ENCODE measurements at regions not wholly inside any gene's neighbourhood (a gene's known extent, or its start where the extent isn't known, plus 50 kb on each side); places are given as distances from the start of the nearest gene placed in this dataset.

DNA sequence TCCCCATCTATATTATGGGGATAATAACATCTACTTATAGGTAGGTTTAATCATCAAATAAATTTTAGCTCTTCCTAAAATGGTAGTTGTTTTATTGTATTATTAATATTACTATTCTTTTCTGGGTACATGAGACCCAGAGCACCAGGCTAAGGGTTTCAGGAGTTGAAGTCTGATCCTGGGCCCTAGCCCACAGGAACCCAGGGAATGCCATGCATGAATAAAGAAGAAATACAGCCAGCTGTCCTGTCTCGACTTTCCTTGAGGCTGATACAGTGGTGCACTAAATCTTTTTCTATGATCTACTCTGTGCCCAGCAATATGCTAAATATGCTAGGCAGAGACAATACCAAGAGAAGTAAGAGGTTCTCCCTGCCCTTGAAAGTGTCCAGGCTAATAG is 72.1 kb upstream of the ATP2C1 start:
- TF ChIP-seq TARDBP (IDR thresholded peaks at IDR 0.05) (no peak), NFRKB (IDR thresholded peaks at IDR 0.05) (no peak), ARNT (IDR thresholded peaks at IDR 0.05) (no peak)
- TF ChIP-seq, protein P1, sequence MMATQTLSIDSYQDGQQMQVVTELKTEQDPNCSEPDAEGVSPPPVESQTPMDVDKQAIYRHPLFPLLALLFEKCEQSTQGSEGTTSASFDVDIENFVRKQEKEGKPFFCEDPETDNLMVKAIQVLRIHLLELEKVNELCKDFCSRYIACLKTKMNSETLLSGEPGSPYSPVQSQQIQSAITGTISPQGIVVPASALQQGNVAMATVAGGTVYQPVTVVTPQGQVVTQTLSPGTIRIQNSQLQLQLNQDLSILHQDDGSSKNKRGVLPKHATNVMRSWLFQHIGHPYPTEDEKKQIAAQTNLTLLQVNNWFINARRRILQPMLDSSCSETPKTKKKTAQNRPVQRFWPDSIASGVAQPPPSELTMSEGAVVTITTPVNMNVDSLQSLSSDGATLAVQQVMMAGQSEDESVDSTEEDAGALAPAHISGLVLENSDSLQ (IDR thresholded peaks at IDR 0.05), result no peak
